ENCODE measurements at regions not wholly inside any gene's neighbourhood (a gene's known extent, or its start where the extent isn't known, plus 50 kb on each side); places are given as distances from the start of the nearest gene placed in this dataset.

DNA sequence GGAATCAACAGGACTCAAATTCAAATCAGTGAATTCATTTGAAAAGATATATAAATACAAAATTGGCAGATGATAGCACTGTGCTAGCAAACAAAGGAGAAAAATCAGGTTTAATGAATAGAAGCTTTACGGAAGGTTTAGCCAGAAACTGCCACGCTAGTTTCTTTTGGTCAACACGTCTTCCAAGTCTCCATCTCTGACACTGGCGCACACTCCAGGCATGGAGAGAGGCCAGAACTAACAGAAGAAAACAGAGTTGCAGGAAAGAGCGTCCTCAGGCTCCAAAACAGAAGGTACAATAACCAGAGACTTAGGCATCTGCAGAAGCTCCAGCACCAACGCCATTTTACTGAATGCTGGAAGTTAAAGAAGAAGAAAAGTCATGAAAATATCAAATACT is 497.3 kb upstream of the FRG1 start:
- Histone ChIP-seq H3K9me3 (ENCODE audit: control insufficient read depth in 5 of 5, low read length in 5 of 5) (peaks cover 0 to 1% (median 0%) of the 10 kb centered on the region in 5 donors), H3K4me1 (ENCODE audit: control insufficient read depth in 5 of 5, insufficient read depth in 5 of 5, low read length in 5 of 5) (no peaks in the 10 kb centered on the region), H3K4me3 (ENCODE audit: low read depth in 1 of 5, low read length in 5 of 5) (no peak overlapping the region), H3K9ac (ENCODE audit: low read length in 5 of 5) (no peak overlapping the region), H3K36me3 (ENCODE audit: control insufficient read depth in 5 of 5, insufficient read depth in 5 of 5, low read length in 5 of 5) (no peaks in the 10 kb centered on the region), H3K27ac (ENCODE audit: low read depth, low read length) (no peak overlapping the region), H3K27me3 (ENCODE audit: control insufficient read depth in 5 of 5, insufficient read depth in 4 of 5, low read length in 5 of 5) (no peaks in the 10 kb centered on the region)

- H3K4me1 ChIP-seq (ENCODE audit: control insufficient read depth in 5 of 5, insufficient read depth in 5 of 5, low read length in 5 of 5): no peaks in the 10 kb centered on the region
- peaks cover 0 to 4% (median under 1%) of the 10 kb centered on the region in 5 donors for H3K9me3 ChIP-seq (ENCODE audit: control insufficient read depth in 5 of 5, low read length in 5 of 5)
- no peaks in the 10 kb centered on the region for H3K36me3 ChIP-seq (ENCODE audit: control insufficient read depth in 5 of 5, insufficient read depth in 5 of 5, low read length in 5 of 5)
- H3K27ac ChIP-seq (ENCODE audit: low read depth, low read length): no peak overlapping the region
- no peak overlapping the region for H3K9ac ChIP-seq (ENCODE audit: low read length in 5 of 5)
- no peak overlapping the region for H3K4me3 ChIP-seq (ENCODE audit: low read depth in 1 of 5, low read length in 5 of 5)
- H3K27me3 ChIP-seq (ENCODE audit: control insufficient read depth in 5 of 5, insufficient read depth in 4 of 5, low read length in 5 of 5): no peaks in the 10 kb centered on the region
These were observed 495.1 kb upstream of the FRG1 start for GRCh38 chr4:189445613-189446012.

DNA sequence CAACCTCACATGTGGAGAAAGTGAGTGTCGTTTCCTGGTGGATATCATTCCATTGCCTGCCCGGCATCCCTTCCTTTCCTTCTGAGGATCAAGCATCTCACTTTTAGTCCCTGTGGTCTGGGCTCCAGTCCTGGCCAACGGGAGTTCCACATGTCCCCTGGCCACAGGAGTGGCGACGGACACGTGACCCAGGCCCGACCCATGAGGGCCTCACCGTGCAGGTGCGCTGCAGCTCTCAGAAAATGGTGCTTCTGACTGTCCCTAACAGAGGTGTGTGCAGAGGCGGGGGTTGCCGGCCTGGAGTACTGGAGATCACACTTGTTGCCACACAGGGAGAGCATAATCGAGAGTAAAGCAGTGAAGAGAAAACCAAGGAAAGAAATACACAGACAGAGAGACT is 476.9 kb upstream of the FRG1 start:
- H3K36me3 ChIP-seq (ENCODE audit: control insufficient read depth in 5 of 5, insufficient read depth in 5 of 5, low read length in 5 of 5): no peaks in the 10 kb centered on the region
- H3K4me1 ChIP-seq (ENCODE audit: control insufficient read depth in 5 of 5, insufficient read depth in 5 of 5, low read length in 5 of 5): no peaks in the 10 kb centered on the region
- no peak overlapping the region for H3K9ac ChIP-seq (ENCODE audit: low read length in 5 of 5)
- no peak overlapping the region for H3K4me3 ChIP-seq (ENCODE audit: low read depth in 1 of 5, low read length in 5 of 5)
- no peak overlapping the region for H3K27ac ChIP-seq (ENCODE audit: low read depth, low read length)
- peaks cover 0 to 14% (median 4%) of the 10 kb centered on the region in 5 donors for H3K9me3 ChIP-seq (ENCODE audit: control insufficient read depth in 5 of 5, low read length in 5 of 5)
- H3K27me3 ChIP-seq (ENCODE audit: control insufficient read depth in 5 of 5, insufficient read depth in 4 of 5, low read length in 5 of 5): no peaks in the 10 kb centered on the region

GRCh38 chr4:189494407-189494806 is 446.3 kb upstream of the FRG1 start:
- H3K27ac ChIP-seq (ENCODE audit: low read depth, low read length): no peak overlapping the region
- peaks cover 0 to 6% (median 3%) of the 10 kb centered on the region in 5 donors for H3K27me3 ChIP-seq (ENCODE audit: control insufficient read depth in 5 of 5, insufficient read depth in 4 of 5, low read length in 5 of 5)
- no peak overlapping the region for H3K4me3 ChIP-seq (ENCODE audit: low read depth in 1 of 5, low read length in 5 of 5)
- no peaks in the 10 kb centered on the region for H3K4me1 ChIP-seq (ENCODE audit: control insufficient read depth in 5 of 5, insufficient read depth in 5 of 5, low read length in 5 of 5)
- no peaks in the 10 kb centered on the region for H3K36me3 ChIP-seq (ENCODE audit: control insufficient read depth in 5 of 5, insufficient read depth in 5 of 5, low read length in 5 of 5)
- H3K9ac ChIP-seq (ENCODE audit: low read length in 5 of 5): no peak overlapping the region
- H3K9me3 ChIP-seq (ENCODE audit: control insufficient read depth in 5 of 5, low read length in 5 of 5): peaks cover 0 to 3% (median 0%) of the 10 kb centered on the region in 5 donors

GRCh38 chr4:189497516-189497915 is 443.2 kb upstream of the FRG1 start:
- Histone ChIP-seq H3K9ac (ENCODE audit: low read length in 5 of 5) (no peak overlapping the region), H3K9me3 (ENCODE audit: control insufficient read depth in 5 of 5, low read length in 5 of 5) (peaks cover 0 to 3% (median 0%) of the 10 kb centered on the region in 5 donors), H3K4me1 (ENCODE audit: control insufficient read depth in 5 of 5, insufficient read depth in 5 of 5, low read length in 5 of 5) (no peaks in the 10 kb centered on the region), H3K27me3 (ENCODE audit: control insufficient read depth in 5 of 5, insufficient read depth in 4 of 5, low read length in 5 of 5) (peaks cover 0 to 6% (median 3%) of the 10 kb centered on the region in 5 donors), H3K27ac (ENCODE audit: low read depth, low read length) (no peak overlapping the region), H3K36me3 (ENCODE audit: control insufficient read depth in 5 of 5, insufficient read depth in 5 of 5, low read length in 5 of 5) (no peaks in the 10 kb centered on the region), H3K4me3 (ENCODE audit: low read depth in 1 of 5, low read length in 5 of 5) (no peak overlapping the region)

GRCh38 chr4:189497996-189498395 is 442.7 kb upstream of the FRG1 start:
- no peak overlapping the region for H3K4me3 ChIP-seq (ENCODE audit: low read depth in 1 of 5, low read length in 5 of 5)
- H3K27ac ChIP-seq (ENCODE audit: low read depth, low read length): no peak overlapping the region
- H3K4me1 ChIP-seq (ENCODE audit: control insufficient read depth in 5 of 5, insufficient read depth in 5 of 5, low read length in 5 of 5): no peaks in the 10 kb centered on the region
- H3K27me3 ChIP-seq (ENCODE audit: control insufficient read depth in 5 of 5, insufficient read depth in 4 of 5, low read length in 5 of 5): peaks cover 0 to 6% (median 3%) of the 10 kb centered on the region in 5 donors
- H3K9ac ChIP-seq (ENCODE audit: low read length in 5 of 5): no peak overlapping the region
- H3K36me3 ChIP-seq (ENCODE audit: control insufficient read depth in 5 of 5, insufficient read depth in 5 of 5, low read length in 5 of 5): no peaks in the 10 kb centered on the region
- H3K9me3 ChIP-seq (ENCODE audit: control insufficient read depth in 5 of 5, low read length in 5 of 5): peaks cover 0 to 3% (median 0%) of the 10 kb centered on the region in 5 donors

- H3K4me1 ChIP-seq (ENCODE audit: control insufficient read depth in 5 of 5, insufficient read depth in 5 of 5, low read length in 5 of 5): no peaks in the 10 kb centered on the region
- H3K27ac ChIP-seq (ENCODE audit: low read depth, low read length): no peak overlapping the region
- no peak overlapping the region for H3K4me3 ChIP-seq (ENCODE audit: low read depth in 1 of 5, low read length in 5 of 5)
- peaks cover 0 to 3% (median 0%) of the 10 kb centered on the region in 5 donors for H3K9me3 ChIP-seq (ENCODE audit: control insufficient read depth in 5 of 5, low read length in 5 of 5)
- no peak overlapping the region for H3K9ac ChIP-seq (ENCODE audit: low read length in 5 of 5)
- H3K36me3 ChIP-seq (ENCODE audit: control insufficient read depth in 5 of 5, insufficient read depth in 5 of 5, low read length in 5 of 5): no peaks in the 10 kb centered on the region
- H3K27me3 ChIP-seq (ENCODE audit: control insufficient read depth in 5 of 5, insufficient read depth in 4 of 5, low read length in 5 of 5): peaks cover 0 to 6% (median 3%) of the 10 kb centered on the region in 5 donors
These were observed 442.2 kb upstream of the FRG1 start for GRCh38 chr4:189498457-189498856.

GRCh38 chr4:189499696-189500095 is 441.0 kb upstream of the FRG1 start:
- no peak overlapping the region for H3K9ac ChIP-seq (ENCODE audit: low read length in 5 of 5)
- peaks cover 0 to 6% (median 3%) of the 10 kb centered on the region in 5 donors for H3K27me3 ChIP-seq (ENCODE audit: control insufficient read depth in 5 of 5, insufficient read depth in 4 of 5, low read length in 5 of 5)
- H3K4me1 ChIP-seq (ENCODE audit: control insufficient read depth in 5 of 5, insufficient read depth in 5 of 5, low read length in 5 of 5): peaks cover 0 to 2% (median 0%) of the 10 kb centered on the region in 5 donors

DNA sequence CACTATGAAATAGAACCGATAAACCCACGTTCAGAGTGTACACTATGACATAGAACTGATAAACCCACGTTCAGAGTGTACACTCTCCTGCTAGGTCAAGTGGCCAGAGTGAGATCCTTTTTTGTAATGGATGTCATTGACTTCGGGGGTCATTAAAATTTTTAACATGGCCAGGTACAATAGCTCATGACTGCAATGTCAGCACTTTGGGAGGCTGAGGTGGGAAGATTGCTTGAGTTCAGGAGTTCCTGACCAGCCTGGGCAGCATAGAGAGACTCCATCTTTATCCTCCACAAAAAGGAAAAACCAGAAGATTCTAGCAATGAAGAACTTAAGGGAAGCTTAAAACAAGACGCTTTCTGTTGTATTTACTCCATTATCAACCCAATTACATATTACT is 439.7 kb upstream of the FRG1 start:
- Histone ChIP-seq H3K27me3 (ENCODE audit: control insufficient read depth in 5 of 5, insufficient read depth in 4 of 5, low read length in 5 of 5) (peaks cover 0 to 6% (median 3%) of the 10 kb centered on the region in 5 donors), H3K9me3 (ENCODE audit: control insufficient read depth in 5 of 5, low read length in 5 of 5) (peaks cover 0 to 3% (median 0%) of the 10 kb centered on the region in 5 donors), H3K36me3 (ENCODE audit: control insufficient read depth in 5 of 5, insufficient read depth in 5 of 5, low read length in 5 of 5) (no peaks in the 10 kb centered on the region), H3K9ac (ENCODE audit: low read length in 5 of 5) (no peak overlapping the region), H3K4me3 (ENCODE audit: low read depth in 1 of 5, low read length in 5 of 5) (no peak overlapping the region), H3K4me1 (ENCODE audit: control insufficient read depth in 5 of 5, insufficient read depth in 5 of 5, low read length in 5 of 5) (peaks cover 0 to 2% (median 0%) of the 10 kb centered on the region in 5 donors), H3K27ac (ENCODE audit: low read depth, low read length) (no peak overlapping the region)

More at GRCh38 chr4:189499696-189500095, 441.0 kb upstream of the FRG1 start:
- H3K4me3 ChIP-seq (ENCODE audit: low read depth in 1 of 5, low read length in 5 of 5): no peak overlapping the region
- peaks cover 0 to 3% (median 0%) of the 10 kb centered on the region in 5 donors for H3K9me3 ChIP-seq (ENCODE audit: control insufficient read depth in 5 of 5, low read length in 5 of 5)
- H3K36me3 ChIP-seq (ENCODE audit: control insufficient read depth in 5 of 5, insufficient read depth in 5 of 5, low read length in 5 of 5): no peaks in the 10 kb centered on the region
- no peak overlapping the region for H3K27ac ChIP-seq (ENCODE audit: low read depth, low read length)

- H3K27me3 ChIP-seq (ENCODE audit: control insufficient read depth in 5 of 5, insufficient read depth in 4 of 5, low read length in 5 of 5): peaks cover 0 to 6% (median 2%) of the 10 kb centered on the region in 5 donors
- H3K4me1 ChIP-seq (ENCODE audit: control insufficient read depth in 5 of 5, insufficient read depth in 5 of 5, low read length in 5 of 5): peaks cover 0 to 2% (median 0%) of the 10 kb centered on the region in 5 donors
- no peak overlapping the region for H3K9ac ChIP-seq (ENCODE audit: low read length in 5 of 5)
- peaks cover 0 to 3% (median 0%) of the 10 kb centered on the region in 5 donors for H3K9me3 ChIP-seq (ENCODE audit: control insufficient read depth in 5 of 5, low read length in 5 of 5)
- no peak overlapping the region for H3K4me3 ChIP-seq (ENCODE audit: low read depth in 1 of 5, low read length in 5 of 5)
- H3K27ac ChIP-seq (ENCODE audit: low read depth, low read length): no peak overlapping the region
- H3K36me3 ChIP-seq (ENCODE audit: control insufficient read depth in 5 of 5, insufficient read depth in 5 of 5, low read length in 5 of 5): no peaks in the 10 kb centered on the region
These were observed 437.7 kb upstream of the FRG1 start for GRCh38 chr4:189502841-189503435.

Data from subcutaneous abdominal adipose tissue (tissue), 5 donors.